Activated CD8-positive, alpha-beta T cell treated with anti-CD3 and anti-CD28 coated beads for 36 hours (primary cell): ENCODE measurements at regions not wholly inside any gene's neighbourhood (a gene's known extent, or its start where the extent isn't known, plus 50 kb on each side); places are given as distances from the start of the nearest gene placed in this dataset.

Experiments
- ATAC-seq: fragments of 200-7000 bp; cut with Tn5 transposase; one replicate; pipeline ENCODE4 v1.10.0; 2021; ENCODE audit warnings: mild to moderate bottlenecking, moderate library complexity
- CTCF ChIA-PET: fragments of 350-600 bp; sonication (Branson Sonifier 250); formaldehyde crosslinking; loops from one replicate; lab custom pipeline; 2021; ENCODE audit warnings: antibody characterized with exemption; lab: Charles Lee
- POLR2A ChIA-PET: fragments of 350-600 bp; sonication (Branson Sonifier 250); formaldehyde crosslinking; loops from one replicate; lab custom pipeline; 2021; ENCODE audit warnings: antibody characterized with exemption; lab: Charles Lee
- DNase-seq: peaks from one replicate; pipeline ENCODE4 v3.0.0-alpha.2; 2020
- H3K27ac Mint-ChIP-seq: one replicate; pipeline ENCODE4 v1.8.0; 2021; ENCODE audit warnings: mild to moderate bottlenecking, mixed read lengths
- H3K27me3 Mint-ChIP-seq: one replicate; pipeline ENCODE4 v1.8.0; 2021; ENCODE audit warnings: mixed read lengths
- H3K36me3 Mint-ChIP-seq: one replicate; pipeline ENCODE4 v1.8.0; 2021; ENCODE audit warnings: low read depth, mixed read lengths
- H3K4me1 Mint-ChIP-seq: one replicate; pipeline ENCODE4 v1.8.0; 2021; ENCODE audit warnings: low read depth, mixed read lengths
- H3K4me3 Mint-ChIP-seq: one replicate; pipeline ENCODE4 v1.8.0; 2021; ENCODE audit warnings: mild to moderate bottlenecking, moderate library complexity, mixed read lengths
- H3K9me3 Mint-ChIP-seq: one replicate; pipeline ENCODE4 v1.8.0; 2021; ENCODE audit warnings: mixed read lengths
- intact Hi-C: fragments of 100-400 bp; cut with micrococcal nuclease; formaldehyde crosslinking; loops from one replicate; pipeline ENCODE4 v1.10.0; 2022
- TF ChIP-seq, protein P1 (sequence below): fragments of 200-600 bp; IDR thresholded peaks from one replicate; pipeline ENCODE4 v1.8.0; 2022; ENCODE audit warnings: antibody characterized with exemption, mild to moderate bottlenecking

DNA sequence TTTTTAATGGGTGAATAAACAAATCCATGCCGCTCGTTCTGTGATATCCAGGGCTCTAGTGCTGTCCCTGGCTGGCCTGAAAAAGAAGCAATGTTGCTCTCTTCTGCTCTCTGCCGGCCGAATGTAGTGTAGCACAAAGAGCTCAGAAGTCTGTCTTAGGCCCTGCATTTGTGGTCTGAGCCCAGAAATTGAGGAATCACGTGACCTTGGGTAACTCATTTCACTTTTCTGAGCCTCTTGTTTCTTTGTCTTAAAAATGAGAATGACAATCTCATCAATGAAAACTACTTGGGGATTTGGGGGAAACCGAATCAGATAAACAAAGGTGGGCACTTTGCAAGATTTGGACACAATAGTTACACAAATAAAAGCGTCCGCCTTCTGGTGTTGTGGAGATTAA, 381.6 kb upstream of the ASIC2 start:
- H3K27me3 Mint-ChIP-seq, result peaks cover 4% of the 10 kb centered on the region
- no peaks in the 10 kb centered on the region for H3K9me3 Mint-ChIP-seq
- POLR2A ChIA-PET, result no interaction called here
- no peak overlapping the region for H3K27ac Mint-ChIP-seq
- TF ChIP-seq, protein P1, sequence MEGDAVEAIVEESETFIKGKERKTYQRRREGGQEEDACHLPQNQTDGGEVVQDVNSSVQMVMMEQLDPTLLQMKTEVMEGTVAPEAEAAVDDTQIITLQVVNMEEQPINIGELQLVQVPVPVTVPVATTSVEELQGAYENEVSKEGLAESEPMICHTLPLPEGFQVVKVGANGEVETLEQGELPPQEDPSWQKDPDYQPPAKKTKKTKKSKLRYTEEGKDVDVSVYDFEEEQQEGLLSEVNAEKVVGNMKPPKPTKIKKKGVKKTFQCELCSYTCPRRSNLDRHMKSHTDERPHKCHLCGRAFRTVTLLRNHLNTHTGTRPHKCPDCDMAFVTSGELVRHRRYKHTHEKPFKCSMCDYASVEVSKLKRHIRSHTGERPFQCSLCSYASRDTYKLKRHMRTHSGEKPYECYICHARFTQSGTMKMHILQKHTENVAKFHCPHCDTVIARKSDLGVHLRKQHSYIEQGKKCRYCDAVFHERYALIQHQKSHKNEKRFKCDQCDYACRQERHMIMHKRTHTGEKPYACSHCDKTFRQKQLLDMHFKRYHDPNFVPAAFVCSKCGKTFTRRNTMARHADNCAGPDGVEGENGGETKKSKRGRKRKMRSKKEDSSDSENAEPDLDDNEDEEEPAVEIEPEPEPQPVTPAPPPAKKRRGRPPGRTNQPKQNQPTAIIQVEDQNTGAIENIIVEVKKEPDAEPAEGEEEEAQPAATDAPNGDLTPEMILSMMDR, result peak; percentile 79
- H3K4me1 Mint-ChIP-seq, result no peaks in the 10 kb centered on the region
- H3K36me3 Mint-ChIP-seq, result no peaks in the 10 kb centered on the region
- H3K4me3 Mint-ChIP-seq, result no peak overlapping the region
- CTCF ChIA-PET, result interaction anchor here (0.9 to 1.8 kb wide), 8 partner anchors 8 to 92 kb away, joined by 3 to 5 read pairs (median 3); no protein-coding TSS in a partner anchor
- ATAC-seq, result peak; percentile 78
- intact Hi-C loops, result loop anchor here (5.0 kb wide), 1 partner anchor 152 kb away; no protein-coding TSS in a partner anchor
- peak; percentile 67 for DNase-seq

- TF ChIP-seq, protein P1, result no peak
- no peaks in the 10 kb centered on the region for H3K9me3 Mint-ChIP-seq
- no peak overlapping the region for H3K4me3 Mint-ChIP-seq
- H3K27ac Mint-ChIP-seq, result no peak overlapping the region
- intact Hi-C loops, result loop anchor here (5.0 kb wide), 1 partner anchor 154 kb away; no protein-coding TSS in a partner anchor
- H3K36me3 Mint-ChIP-seq, result no peaks in the 10 kb centered on the region
- POLR2A ChIA-PET, result no interaction called here
- CTCF ChIA-PET, result interaction anchor here (1.0 to 1.1 kb wide), 3 partner anchors 29 to 156 kb away, joined by 3 read pairs; no protein-coding TSS in a partner anchor
- DNase-seq, result no peak
- peaks cover 2% of the 10 kb centered on the region for H3K27me3 Mint-ChIP-seq
- no peak for ATAC-seq
- no peaks in the 10 kb centered on the region for H3K4me1 Mint-ChIP-seq
Observed at GRCh38 chr17:33676444-33676843, 383.3 kb upstream of the ASIC2 start.

- DNase-seq (no peak), ATAC-seq (no peak)
- ChIA-PET POLR2A (no interaction called here), CTCF (no interaction called here)
- Mint-ChIP-seq H3K27ac (no peak overlapping the region), H3K27me3 (no peaks in the 10 kb centered on the region), H3K4me3 (no peak overlapping the region), H3K36me3 (no peaks in the 10 kb centered on the region), H3K9me3 (no peaks in the 10 kb centered on the region), H3K4me1 (no peaks in the 10 kb centered on the region)
- TF ChIP-seq, protein P1, result no peak
- intact Hi-C loops, result loop anchor here (5.0 kb wide), 1 partner anchor 157 kb away; no protein-coding TSS in a partner anchor
Observed at GRCh38 chr17:33679595-33679994, 386.5 kb upstream of the ASIC2 start.

DNA sequence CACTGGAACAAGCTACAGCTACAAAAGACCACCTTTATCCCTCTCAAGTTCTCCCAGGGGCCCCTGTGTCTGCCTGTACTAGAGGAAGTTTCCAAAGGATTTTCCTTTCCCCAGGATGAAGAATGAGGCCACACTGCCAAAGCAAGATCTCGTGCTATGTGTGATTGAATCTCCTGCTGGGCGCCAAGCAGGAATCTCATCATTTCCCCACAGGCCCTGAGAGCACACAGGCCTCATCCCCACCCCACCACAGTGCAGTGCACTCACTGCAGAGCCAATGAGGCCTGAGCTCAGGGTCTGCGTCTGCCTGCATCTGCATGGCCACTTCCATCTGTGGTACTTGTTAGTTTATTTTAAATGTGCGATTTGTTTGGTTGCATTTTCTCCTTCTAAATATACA, 387.4 kb upstream of the ASIC2 start:
- no peak for ATAC-seq

DNA sequence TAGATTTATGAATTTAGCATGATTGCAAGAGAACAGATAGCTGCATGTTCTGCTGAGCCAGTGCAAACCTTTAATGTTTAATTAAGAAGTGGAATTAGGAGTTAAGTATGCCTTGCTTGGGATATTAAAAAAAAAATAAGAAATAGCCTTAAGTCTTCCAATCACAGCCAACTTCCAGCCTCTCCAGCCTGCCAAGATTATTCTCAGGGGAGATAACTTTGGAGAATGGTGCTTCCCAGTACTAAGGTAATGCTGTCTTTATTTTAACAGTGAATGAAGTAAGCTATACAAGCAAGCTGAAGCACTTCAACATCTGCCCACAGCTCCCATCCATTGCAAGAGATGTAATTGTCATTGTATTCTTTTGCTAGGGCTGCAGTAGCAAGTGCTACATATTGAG, 389.5 kb upstream of the ASIC2 start:
- intact Hi-C loops, result no loop called here
- Mint-ChIP-seq H3K9me3 (no peaks in the 10 kb centered on the region), H3K36me3 (no peaks in the 10 kb centered on the region), H3K27me3 (no peaks in the 10 kb centered on the region), H3K4me3 (no peak overlapping the region), H3K27ac (no peak overlapping the region), H3K4me1 (no peaks in the 10 kb centered on the region)
- POLR2A ChIA-PET, result no interaction called here
- TF ChIP-seq, protein P1, result no peak
- ATAC-seq, result no peak
- DNase-seq, result no peak
- CTCF ChIA-PET, result interaction anchor here (1.4 kb wide), 1 partner anchor 9 kb away, joined by 5 read pairs; no protein-coding TSS in a partner anchor

More for the DNA sequence above, 387.4 kb upstream of the ASIC2 start:
- Mint-ChIP-seq H3K4me3 (no peak overlapping the region), H3K9me3 (no peaks in the 10 kb centered on the region), H3K4me1 (no peaks in the 10 kb centered on the region), H3K27ac (no peak overlapping the region), H3K27me3 (no peaks in the 10 kb centered on the region), H3K36me3 (no peaks in the 10 kb centered on the region)
- ChIA-PET CTCF (no interaction called here), POLR2A (no interaction called here)
- TF ChIP-seq, protein P1, result no peak
- intact Hi-C loops, result no loop called here
- no peak for DNase-seq
